ENCODE measurements at regions not wholly inside any gene's neighbourhood (a gene's known extent, or its start where the extent isn't known, plus 50 kb on each side); places are given as distances from the start of the nearest gene placed in this dataset.

- ChIA-PET CTCF (no interaction called here), POLR2A (no interaction called here)
- Histone ChIP-seq H3K9me3 (replicated peaks; ENCODE audit: control insufficient read depth, insufficient read depth, low read length) (no peaks in the 10 kb centered on the region), H3K4me1 (ENCODE audit: control insufficient read depth, extremely low read depth, insufficient read depth, low read length) (no peaks in the 10 kb centered on the region), H3K36me3 (ENCODE audit: control insufficient read depth in 2 of 2, extremely low read depth in 1 of 2, insufficient read depth in 2 of 2, low read length in 2 of 2) (no peaks in the 10 kb centered on the region), H4K20me1 (replicated peaks; ENCODE audit: control insufficient read depth, extremely low read depth, insufficient read depth, low read length) (no peaks in the 10 kb centered on the region), H3K4me2 (ENCODE audit: insufficient read depth, low read length) (no peak overlapping the region), H3K4me3 (replicated peaks in 1 of 3; ENCODE audit: insufficient read depth in 1 of 3, low read depth in 1 of 3, low read length in 3 of 3) (no peak overlapping the region), H2AFZ (ENCODE audit: low read depth, low read length) (no peak overlapping the region), H3K79me2 (ENCODE audit: control insufficient read depth, insufficient read depth, low read length) (no peaks in the 10 kb centered on the region), H3K9me1 (replicated peaks; ENCODE audit: control insufficient read depth, extremely low read depth, insufficient read depth, low read length) (no peaks in the 10 kb centered on the region), H3K9ac (replicated peaks; ENCODE audit: extremely low read depth, insufficient read depth, low read length) (no peak overlapping the region), H3K27me3 (ENCODE audit: control insufficient read depth in 2 of 2, insufficient read depth in 2 of 2, low read length in 2 of 2) (no peaks in the 10 kb centered on the region), H3K27ac (ENCODE audit: insufficient read depth, low read depth, low read length) (no peak overlapping the region)
- no TSS peak for BruUV-seq (replicated peaks)
- dilution Hi-C loops (cut with MboI; ENCODE audit: extremely low pct_ligation_motif_present, low sequenced_read_pairs) = no loop called here
- TF ChIP-seq POLR2AphosphoS5 (IDR thresholded peaks at IDR 0.05; ENCODE audit: insufficient read depth, low read depth, low read length) = no peak
- no peak for TF ChIP-seq JUN (IDR thresholded peaks at IDR 0.05; ENCODE audit: borderline replicate concordance, insufficient read depth, insufficient read length, low read depth)
- TF ChIP-seq EZH2 (IDR thresholded peaks at IDR 0.05; ENCODE audit: borderline replicate concordance, low read depth, low read length, severe bottlenecking) = no peak
- DNase-seq (ENCODE audit: low read depth, low spot score) (no peak), FAIRE-seq (no peak)
- intact Hi-C loops (cut with micrococcal nuclease) = no loop called here
These were observed 364.7 kb upstream of the CD180 start for GRCh38 chr5:67561151-67561932.

DNA sequence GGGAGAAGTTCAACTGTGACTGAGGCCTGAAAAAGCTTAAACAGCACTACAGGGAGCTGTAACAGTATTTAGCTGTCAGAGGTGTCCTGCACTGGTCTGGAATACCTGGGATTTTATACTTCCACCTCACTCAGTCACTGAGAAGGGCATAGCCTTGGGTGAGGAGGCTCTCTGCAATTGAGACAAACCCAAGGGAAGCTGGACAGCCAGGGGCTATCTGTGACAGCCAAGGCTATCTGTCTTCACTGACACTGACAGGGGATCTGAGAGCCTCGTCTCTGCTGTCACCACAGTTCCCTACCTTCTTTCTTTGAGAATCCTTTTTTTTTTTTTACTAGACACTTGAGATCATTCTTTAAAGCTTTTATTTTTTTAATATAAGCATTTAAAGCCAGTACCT, 356.2 kb upstream of the CD180 start:
- CTCF ChIA-PET = no interaction called here
- dilution Hi-C loops (cut with MboI; ENCODE audit: extremely low pct_ligation_motif_present, low sequenced_read_pairs) = no loop called here
- H3K9ac ChIP-seq (replicated peaks; ENCODE audit: extremely low read depth, insufficient read depth, low read length) = no peak overlapping the region
- TF ChIP-seq POLR2A (IDR thresholded peaks at IDR 0.05; ENCODE audit: low read depth, low read length) (no peak), MYC (IDR thresholded peaks at IDR 0.05; ENCODE audit: low read depth, low read length) (no peak), FOS (IDR thresholded peaks at IDR 0.05; ENCODE audit: borderline replicate concordance, insufficient read depth, low read length) (no peak), CTCF (IDR thresholded peaks at IDR 0.05; ENCODE audit: extremely low read depth in 1 of 2, insufficient read depth in 1 of 2, low read depth in 1 of 2, low read length in 2 of 2) (no peak), GATA2 (IDR thresholded peaks at IDR 0.05; ENCODE audit: insufficient read depth, insufficient read length, low read depth, low read length) (no peak), EZH2 (IDR thresholded peaks at IDR 0.05; ENCODE audit: borderline replicate concordance, low read depth, low read length, severe bottlenecking) (no peak), JUN (IDR thresholded peaks at IDR 0.05; ENCODE audit: borderline replicate concordance, insufficient read depth, insufficient read length, low read depth) (no peak), POLR2AphosphoS5 (IDR thresholded peaks at IDR 0.05; ENCODE audit: insufficient read depth, low read depth, low read length) (no peak)
- TF ChIP-seq, protein P1, sequence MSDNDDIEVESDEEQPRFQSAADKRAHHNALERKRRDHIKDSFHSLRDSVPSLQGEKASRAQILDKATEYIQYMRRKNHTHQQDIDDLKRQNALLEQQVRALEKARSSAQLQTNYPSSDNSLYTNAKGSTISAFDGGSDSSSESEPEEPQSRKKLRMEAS (IDR thresholded peaks at IDR 0.05; ENCODE audit: insufficient read depth, insufficient read length) = no peak
- no peaks in the 10 kb centered on the region for H4K20me1 ChIP-seq (replicated peaks; ENCODE audit: control insufficient read depth, extremely low read depth, insufficient read depth, low read length)
- no peak overlapping the region for H3K4me2 ChIP-seq (ENCODE audit: insufficient read depth, low read length)
- BruUV-seq (replicated peaks) = no TSS peak
- H3K9me1 ChIP-seq (replicated peaks; ENCODE audit: control insufficient read depth, extremely low read depth, insufficient read depth, low read length) = no peaks in the 10 kb centered on the region
- no peak overlapping the region for H3K27ac ChIP-seq (ENCODE audit: insufficient read depth, low read depth, low read length)
- no peaks in the 10 kb centered on the region for H3K9me3 ChIP-seq (replicated peaks; ENCODE audit: control insufficient read depth, insufficient read depth, low read length)
- no peaks in the 10 kb centered on the region for H3K27me3 ChIP-seq (ENCODE audit: control insufficient read depth in 2 of 2, insufficient read depth in 2 of 2, low read length in 2 of 2)
- H2AFZ ChIP-seq (ENCODE audit: low read depth, low read length) = no peak overlapping the region
- DNase-seq (ENCODE audit: low read depth, low spot score) (no peak), FAIRE-seq (no peak)
- POLR2A ChIA-PET = no interaction called here
- no peaks in the 10 kb centered on the region for H3K36me3 ChIP-seq (ENCODE audit: control insufficient read depth in 2 of 2, extremely low read depth in 1 of 2, insufficient read depth in 2 of 2, low read length in 2 of 2)
- H3K4me1 ChIP-seq (ENCODE audit: control insufficient read depth, extremely low read depth, insufficient read depth, low read length) = peaks cover 5% of the 10 kb centered on the region
- no peaks in the 10 kb centered on the region for H3K79me2 ChIP-seq (ENCODE audit: control insufficient read depth, insufficient read depth, low read length)
- H3K4me3 ChIP-seq (replicated peaks in 1 of 3; ENCODE audit: insufficient read depth in 1 of 3, low read depth in 1 of 3, low read length in 3 of 3) = no peak overlapping the region
- intact Hi-C loops (cut with micrococcal nuclease) = no loop called here

Data from endothelial cell of umbilical vein (primary cell).